GM18499 (cell line): ENCODE measurements at regions not wholly inside any gene's neighbourhood (a gene's known extent, or its start where the extent isn't known, plus 50 kb on each side); places are given as distances from the start of the nearest gene placed in this dataset.
"Not testable (repeated sequence)": the region's sequence is repeated elsewhere in the genome, so short reads cannot be mapped to it uniquely, and the experiment has no call there.

Source experiments
- ATAC-seq: cut with Tn5 transposase; IDR thresholded peaks from one replicate; pipeline ENCODE4 v1.9.1; 2021; ENCODE audit warnings: moderate number of reproducible peaks; ENCODE audit not compliant: insufficient read depth, unreplicated experiment

GRCh38 chr12:78331181-78331580 is 500.5 kb downstream of the NAV3 start:
- ATAC-seq, result no peak

DNA sequence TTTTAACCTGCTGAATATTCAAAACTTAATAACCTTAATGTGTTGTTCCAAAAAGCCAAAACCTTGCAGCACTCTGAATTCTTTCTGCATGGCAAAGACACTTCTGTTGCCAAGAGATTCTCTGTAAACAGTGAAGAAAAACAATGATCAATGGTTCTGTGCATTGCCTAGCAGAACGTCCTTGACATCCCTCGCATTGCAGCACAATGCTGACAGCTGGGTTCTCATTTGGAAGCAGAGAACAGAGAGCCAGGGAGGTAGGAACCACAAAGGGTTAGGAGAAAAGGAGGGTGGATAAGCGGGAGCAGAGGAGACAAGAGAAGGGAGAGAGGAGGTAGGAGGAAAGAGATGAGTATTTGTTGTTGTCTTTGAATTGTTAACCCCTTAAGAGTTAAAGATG is 501.1 kb downstream of the NAV3 start:
- no peak for ATAC-seq

- ATAC-seq, result no peak
Observed at GRCh38 chr12:78338054-78338785, 507.5 kb downstream of the NAV3 start.

DNA sequence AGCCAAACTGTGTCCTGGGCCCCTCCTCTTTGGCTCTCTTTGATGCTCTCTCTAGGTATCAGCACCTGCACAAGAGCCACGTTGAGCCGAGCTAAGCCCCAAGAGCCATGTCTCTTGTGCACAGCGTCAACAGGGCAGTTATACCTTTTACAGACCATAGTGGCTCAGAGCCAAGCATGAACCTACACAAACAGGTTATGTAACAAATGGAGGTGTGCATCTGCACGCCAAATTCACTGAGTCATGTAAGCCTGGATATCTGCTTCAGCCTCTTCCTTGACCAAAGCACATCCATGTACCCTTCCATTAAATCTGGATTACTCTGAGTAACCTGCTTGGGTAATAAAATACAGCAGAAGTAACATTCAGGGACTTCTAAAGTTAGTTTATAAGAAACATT is 509.7 kb downstream of the NAV3 start:
- no peak for ATAC-seq

- no peak for ATAC-seq
Observed at GRCh38 chr12:78343657-78344056, 513.0 kb downstream of the NAV3 start.

DNA sequence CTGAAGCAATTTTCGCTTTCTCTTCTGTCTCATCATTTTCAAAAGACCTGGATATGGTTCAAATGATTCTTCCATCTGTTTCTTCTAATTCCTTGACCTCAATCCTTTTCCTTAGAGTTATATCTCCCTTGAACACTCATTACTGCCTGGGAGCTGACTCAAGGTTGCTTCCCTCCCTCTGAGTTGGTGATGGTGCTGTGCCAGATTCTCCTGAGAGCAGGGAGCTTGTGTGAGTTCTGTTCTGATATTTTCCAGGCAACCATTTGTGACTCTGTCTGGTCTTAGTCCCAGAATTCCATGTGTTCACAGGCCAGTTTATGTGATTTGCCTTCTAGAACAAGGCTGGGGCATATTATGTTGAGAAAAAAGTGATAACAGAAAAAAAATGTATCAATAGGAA is 505.1 kb upstream of the SYT1 start:
- no peak for ATAC-seq

DNA sequence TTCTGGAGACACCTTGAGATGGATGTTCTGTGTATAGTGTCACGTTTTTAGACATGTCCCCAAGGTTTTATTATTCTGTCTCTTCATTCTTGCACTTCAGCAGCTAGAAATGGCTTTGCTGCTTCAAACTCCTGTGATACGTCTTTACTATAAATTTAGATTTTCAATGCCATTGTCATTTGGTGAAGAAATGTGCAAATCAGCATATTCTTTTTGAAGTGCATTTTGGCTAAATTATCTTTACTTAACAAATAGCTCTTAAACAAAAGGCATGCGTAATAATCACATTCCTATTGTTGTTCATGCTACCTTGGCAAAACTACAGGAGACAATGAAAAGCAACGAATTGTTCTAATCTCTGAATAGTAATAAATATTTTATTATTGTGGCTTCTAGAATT is 502.9 kb upstream of the SYT1 start:
- ATAC-seq, result no peak

- ATAC-seq, result no peak
Observed at GRCh38 chr12:78371284-78371683, 493.3 kb upstream of the SYT1 start.

- ATAC-seq, result no peak
Observed at GRCh38 chr12:78375461-78375860, 489.1 kb upstream of the SYT1 start.

- no peak for ATAC-seq
Observed at GRCh38 chr12:78376257-78376656, 488.3 kb upstream of the SYT1 start.

- ATAC-seq, result not testable (repeated sequence)
Observed at GRCh38 chr12:78379065-78379464, 485.5 kb upstream of the SYT1 start.

DNA sequence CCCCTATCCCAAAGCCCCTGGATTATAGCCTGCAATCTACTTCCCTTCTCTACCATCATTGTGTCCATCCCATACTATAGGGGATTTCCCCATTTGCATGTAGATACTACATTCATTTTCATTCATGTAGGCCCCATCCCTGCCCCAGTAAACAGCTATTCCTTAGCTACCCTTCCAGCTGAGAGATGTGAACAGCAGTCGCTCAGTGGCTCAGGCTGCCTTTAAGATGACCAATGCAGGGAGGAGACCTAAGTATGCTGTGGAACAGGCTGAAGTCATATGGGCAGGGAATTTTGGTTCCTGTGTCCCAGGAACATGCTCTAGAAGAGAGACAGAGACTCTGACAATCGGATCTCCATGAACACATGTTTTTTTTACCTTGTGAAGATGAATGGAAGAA is 481.2 kb upstream of the SYT1 start:
- no peak for ATAC-seq

DNA sequence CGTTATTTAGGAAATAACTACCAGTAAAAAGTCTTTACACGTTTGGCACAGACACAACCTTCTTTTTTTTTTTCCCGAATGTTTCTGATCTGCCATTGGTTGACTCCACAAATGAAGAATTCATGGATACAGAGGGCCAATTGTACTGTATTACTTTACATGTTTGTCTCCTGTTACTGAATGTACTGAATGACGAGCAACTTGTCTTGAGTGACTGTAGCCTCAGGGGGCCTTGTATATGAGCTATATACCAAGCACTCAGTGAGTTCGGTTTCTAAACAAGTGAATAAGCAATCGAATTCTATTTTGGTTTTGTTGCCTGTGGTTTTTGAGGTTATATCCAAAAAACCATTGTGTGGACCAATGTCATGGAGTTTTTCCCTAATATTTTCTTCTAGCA is 480.0 kb upstream of the SYT1 start:
- ATAC-seq, result no peak

- ATAC-seq, result no peak
Observed at GRCh38 chr12:78385541-78385940, 479.0 kb upstream of the SYT1 start.

DNA sequence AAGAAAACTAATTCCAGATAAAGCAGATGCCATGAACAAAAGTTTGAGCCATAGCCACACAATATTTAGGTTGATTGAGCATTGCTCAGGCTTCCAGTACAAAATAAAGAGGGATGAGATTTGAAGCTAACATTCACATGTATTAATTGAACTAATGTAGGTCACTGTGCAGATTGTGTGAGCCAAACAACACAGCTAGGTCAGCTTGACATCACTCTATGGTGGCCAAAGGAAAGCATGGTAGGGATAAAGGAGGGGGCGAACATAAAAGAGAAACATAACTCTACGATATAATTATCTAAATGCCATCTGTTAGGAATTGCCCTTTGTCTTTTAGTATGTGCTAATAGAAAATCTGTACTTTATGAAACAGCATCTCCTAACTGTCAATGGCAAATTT is 477.7 kb upstream of the SYT1 start:
- no peak for ATAC-seq

DNA sequence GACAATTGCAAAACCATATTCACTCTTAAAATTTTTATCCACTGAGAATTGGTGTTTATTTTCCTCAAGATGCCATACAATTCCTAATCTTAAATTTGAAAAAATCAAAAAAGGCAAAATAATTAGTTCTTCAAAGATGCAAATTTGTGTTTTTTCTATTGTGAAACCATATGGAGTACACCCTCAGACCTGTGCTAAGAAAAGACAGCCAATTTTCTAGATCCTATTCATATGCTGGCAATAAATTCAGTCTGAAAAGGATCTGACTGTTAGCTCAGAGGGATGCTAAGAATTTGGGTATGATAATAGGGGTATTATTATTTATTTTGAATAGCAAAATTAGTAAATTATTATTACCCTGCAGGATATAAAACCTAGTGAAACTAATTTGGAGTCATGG is 476.9 kb upstream of the SYT1 start:
- no peak for ATAC-seq

GRCh38 chr12:78388461-78388860 is 476.1 kb upstream of the SYT1 start:
- no peak for ATAC-seq

GRCh38 chr12:78390920-78391319 is 473.7 kb upstream of the SYT1 start:
- no peak for ATAC-seq

DNA sequence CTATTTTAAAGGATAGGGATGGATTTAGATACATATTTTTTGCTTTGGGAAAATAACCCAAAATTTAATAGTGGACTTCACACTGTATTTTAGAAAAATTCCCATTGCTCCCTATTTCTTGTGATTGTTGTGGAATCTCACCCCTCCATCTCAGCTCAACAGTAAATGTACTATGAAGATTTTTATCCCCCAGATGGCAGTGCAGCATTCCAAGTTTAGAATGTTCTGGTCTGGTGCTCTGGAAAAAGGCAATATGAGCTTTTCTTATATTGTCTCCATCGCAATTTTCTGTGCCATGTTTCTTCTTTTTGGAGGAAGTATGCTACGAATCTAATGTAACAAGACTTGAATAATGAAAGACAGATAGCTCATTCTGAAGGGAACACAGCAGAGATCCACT is 471.7 kb upstream of the SYT1 start:
- ATAC-seq, result no peak

- ATAC-seq, result no peak
Observed at GRCh38 chr12:78395961-78396360, 468.6 kb upstream of the SYT1 start.

GRCh38 chr12:78396538-78396937 is 468.0 kb upstream of the SYT1 start:
- ATAC-seq, result no peak

DNA sequence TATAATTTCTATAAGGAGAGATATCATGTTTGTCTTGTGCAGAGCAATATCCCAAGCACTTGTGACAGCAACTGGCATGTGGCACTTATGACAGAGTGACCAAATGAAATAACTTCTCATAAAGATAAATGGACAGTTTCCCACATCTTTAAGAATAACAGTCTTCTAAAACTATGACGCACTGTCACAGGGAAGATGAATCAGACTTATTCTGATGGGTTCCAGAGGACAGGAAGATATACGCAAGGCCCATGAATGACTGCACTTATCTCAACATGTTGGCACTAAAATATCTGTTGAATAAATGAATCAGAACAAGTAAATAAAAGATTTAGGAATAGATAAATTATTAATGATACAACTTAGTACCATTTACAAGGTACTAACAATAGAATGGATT is 465.8 kb upstream of the SYT1 start:
- ATAC-seq, result no peak
